Panc1 (cell line): ENCODE measurements at regions not wholly inside any gene's neighbourhood (a gene's known extent, or its start where the extent isn't known, plus 50 kb on each side); places are given as distances from the start of the nearest gene placed in this dataset.

Experiments used
- ATAC-seq: fragments of 200-7000 bp; cut with Tn5 transposase; 2 replicates; pipeline ENCODE4 v1.9.1; 2020; ENCODE audit warnings: mild to moderate bottlenecking, moderate library complexity
- BruUV-seq: library from RNA; stranded (reverse); fragments of 400-500 nt; replicated peaks from 2 replicates; lab custom pipeline; 2021; lab: Mats Ljungman, UMichigan
- CTCF ChIA-PET: fragments of 300-600 bp; sonication (Branson Sonifier 250); formaldehyde crosslinking; loops from one replicate; lab custom pipeline; 2022; ENCODE audit warnings: antibody characterized with exemption; lab: Charles Lee
- POLR2A ChIA-PET: fragments of 300-600 bp; sonication (Branson Sonifier 250); formaldehyde crosslinking; loops from one replicate; lab custom pipeline; 2022; ENCODE audit warnings: antibody characterized with exemption; lab: Charles Lee
- DNase-seq: peaks from one replicate; pipeline ENCODE4 v3.0.0-alpha.2; 2010; ENCODE audit warnings: low read depth, low spot score
- H3K27ac ChIP-seq: 2 replicates; pipeline ENCODE4 v1.5.1; 2011; ENCODE audit warnings: mild to moderate bottlenecking, low read length, inconsistent platforms
- H3K27me3 ChIP-seq: fragments of 200-500 bp; sonication (Bioruptor generic); 2 replicates; pipeline ENCODE4 v1.6.0; 2014; ENCODE audit warnings: low read length, inconsistent platforms; ENCODE audit not compliant: control insufficient read depth, insufficient read depth
- H3K36me3 ChIP-seq: fragments of 200-500 bp; sonication (Bioruptor generic); 2 replicates; pipeline ENCODE4 v1.5.1; 2014; ENCODE audit warnings: inconsistent platforms, mild to moderate bottlenecking, low read length, moderate library complexity; ENCODE audit not compliant: control insufficient read depth, insufficient read depth
- H3K4me1 ChIP-seq: 2 replicates; pipeline ENCODE4 v1.5.1; 2011; ENCODE audit warnings: inconsistent platforms, mild to moderate bottlenecking, low read length, moderate library complexity; ENCODE audit not compliant: control insufficient read depth, insufficient read depth
- H3K4me3 ChIP-seq, 2 experiments: 2 replicates each; pipeline ENCODE4 v1.5.1; 2011 to 2012; ENCODE audit warnings: low read depth in 2 of 2, low read length in 2 of 2, mild to moderate bottlenecking in 2 of 2, inconsistent platforms in 1 of 2, moderate library complexity in 1 of 2
- H3K9me3 ChIP-seq: fragments of 200-500 bp; sonication (Bioruptor generic); 2 replicates; pipeline ENCODE4 v1.5.1; 2014; ENCODE audit warnings: low read depth, mild to moderate bottlenecking, inconsistent platforms, low read length, moderate library complexity; ENCODE audit not compliant: control insufficient read depth, insufficient read depth
- CTCF ChIP-seq: fragments of 450-650 bp; IDR thresholded peaks from 2 replicates; pipeline ENCODE4 v1.5.1; 2017; ENCODE audit warnings: mild to moderate bottlenecking
- POLR2AphosphoS5 ChIP-seq: IDR thresholded peaks from 2 replicates; pipeline ENCODE4 v1.6.1; 2012; ENCODE audit warnings: mild to moderate bottlenecking, low read depth, low read length, moderate library complexity
- REST ChIP-seq, 2 experiments: IDR thresholded peaks; 2 replicates each; pipeline ENCODE4 v1.6.1; 2011 to 2012; ENCODE audit warnings: low read depth in 2 of 2, control low read depth in 1 of 2, low read length in 1 of 2, mild to moderate bottlenecking in 1 of 2, moderate library complexity in 1 of 2; ENCODE audit not compliant: insufficient read depth in 1 of 2
- SIN3A ChIP-seq: IDR thresholded peaks from 2 replicates; pipeline ENCODE4 v1.6.1; 2012; ENCODE audit warnings: low read depth, mild to moderate bottlenecking, low read length, moderate library complexity, borderline replicate concordance; ENCODE audit not compliant: insufficient read depth
- TCF7L2 ChIP-seq: IDR thresholded peaks from 2 replicates; pipeline ENCODE4 v1.6.1; 2011; ENCODE audit warnings: mild to moderate bottlenecking, low read depth, low read length, inconsistent platforms
- in situ Hi-C: cut with HindIII; loops from 2 replicates; pipeline ENCODE4 v1.10.0; 2016; ENCODE audit warnings: low sequenced_read_pairs, low pct_unique_long_range_greater_than_20kb
- intact Hi-C: fragments of 100-400 bp; cut with micrococcal nuclease; formaldehyde crosslinking; loops from one replicate; pipeline ENCODE4 v1.10.0; 2022; ENCODE audit not compliant: unreplicated experiment

- CTCF ChIA-PET = no interaction called here
Observed at GRCh38 chr5:39534690-39535089, 109.9 kb upstream of the DAB2 start.

DNA sequence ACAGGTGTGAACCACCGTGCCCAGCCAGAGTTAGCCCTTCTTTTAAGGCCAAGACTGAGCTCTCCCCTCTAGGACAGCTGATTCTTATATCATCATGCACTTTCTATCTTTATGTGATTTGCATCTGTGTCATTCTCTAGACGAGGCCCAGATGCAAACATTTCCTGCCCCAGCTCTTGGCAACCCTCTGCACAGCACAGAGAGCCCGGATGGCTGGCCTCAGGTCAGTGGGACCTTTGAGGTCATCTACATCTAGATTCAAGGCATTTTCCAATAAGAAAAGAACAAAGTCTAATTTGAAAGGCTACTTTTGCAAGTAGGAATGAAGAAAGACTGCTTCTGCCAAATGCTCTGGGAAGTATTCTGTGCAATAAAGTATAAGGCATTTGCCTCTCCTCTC lies 109.0 kb upstream of the DAB2 start:
- in situ Hi-C loops = no loop called here
- no peak for DNase-seq

More at GRCh38 chr5:39534690-39535089, 109.9 kb upstream of the DAB2 start:
- in situ Hi-C loops (no loop called here), intact Hi-C loops (no loop called here)
- no peak overlapping the region for H3K27ac ChIP-seq
- no peaks in the 10 kb centered on the region for H3K36me3 ChIP-seq
- POLR2A ChIA-PET = no interaction called here
- TF ChIP-seq TCF7L2 (no peak), SIN3A (no peak), REST (IDR thresholded peaks at IDR 0.05; ENCODE audit: insufficient read depth in 1 of 2, low read depth in 2 of 2, low read length in 1 of 2) (no peak), CTCF (no peak), POLR2AphosphoS5 (no peak)
- no peak for DNase-seq
- no peak for ATAC-seq
- H3K4me1 ChIP-seq = no peaks in the 10 kb centered on the region
- H3K27me3 ChIP-seq = peaks cover 10% of the 10 kb centered on the region; the same call in 1 of the 2 replicates
- H3K9me3 ChIP-seq = no peaks in the 10 kb centered on the region
- no peak overlapping the region for H3K4me3 ChIP-seq
- BruUV-seq = no TSS peak

More for the DNA sequence above, 109.0 kb upstream of the DAB2 start:
- no TSS peak for BruUV-seq
- Histone ChIP-seq H3K4me1 (no peaks in the 10 kb centered on the region), H3K9me3 (no peaks in the 10 kb centered on the region), H3K4me3 (no peak overlapping the region), H3K36me3 (no peaks in the 10 kb centered on the region), H3K27me3 (peaks cover 10% of the 10 kb centered on the region; the same call in 1 of the 2 replicates), H3K27ac (no peak overlapping the region)
- intact Hi-C loops = no loop called here
- no peak for TF ChIP-seq POLR2AphosphoS5
- TF ChIP-seq CTCF = no peak
- TF ChIP-seq TCF7L2 = no peak
- CTCF ChIA-PET = no interaction called here
- ATAC-seq = no peak
- POLR2A ChIA-PET = no interaction called here
